ENCODE measurements at regions not wholly inside any gene's neighbourhood (a gene's known extent, or its start where the extent isn't known, plus 50 kb on each side); places are given as distances from the start of the nearest gene placed in this dataset.

GRCh38 chr14:101363880-101364391 is 197.4 kb upstream of the DIO3 start:
- no peak for DNase-seq

DNA sequence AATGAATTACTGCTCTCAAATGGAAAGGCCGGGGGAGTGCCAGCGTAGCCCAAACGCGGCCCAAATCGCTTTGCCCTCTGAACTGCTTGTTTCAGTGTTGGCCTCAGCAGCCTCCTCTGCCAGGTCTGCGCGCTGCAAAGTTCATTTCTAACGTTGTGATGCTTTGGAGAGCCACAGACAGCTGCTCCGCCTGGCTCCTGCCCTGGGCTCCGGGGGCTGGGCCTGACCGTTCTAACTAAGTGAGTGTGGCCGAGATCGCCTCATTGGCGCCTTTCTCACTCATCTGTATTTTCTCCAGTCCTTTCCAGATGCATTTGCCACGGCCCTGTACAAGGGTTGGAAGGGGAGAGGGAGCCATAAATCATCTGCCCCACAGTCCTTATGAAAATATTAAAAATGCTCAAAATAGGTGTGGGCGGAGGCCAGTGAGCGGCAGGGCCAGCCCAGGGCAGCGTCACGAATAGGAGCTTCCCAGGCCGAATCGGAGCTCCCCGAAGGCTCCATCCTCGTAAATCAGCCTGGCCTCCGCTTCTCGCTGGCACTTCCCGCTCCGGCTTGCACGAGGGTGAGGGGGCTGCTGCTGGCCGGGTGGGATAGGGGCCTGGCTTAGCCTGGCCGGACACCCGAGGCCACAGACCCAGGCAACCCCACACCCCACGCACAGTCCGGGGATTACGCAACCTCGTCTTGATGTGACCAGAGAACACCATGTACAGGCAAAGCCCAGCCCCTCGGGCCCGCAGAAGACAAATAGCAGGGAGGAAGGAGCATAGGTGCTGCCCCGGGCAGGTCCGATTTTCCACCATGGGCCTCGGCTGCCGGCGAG is 196.6 kb upstream of the DIO3 start:
- no peak for DNase-seq

GRCh38 chr14:101365329-101366158 is 195.8 kb upstream of the DIO3 start:
- DNase-seq, result no peak

- DNase-seq, result no peak
Observed at GRCh38 chr14:101367421-101368261, 193.7 kb upstream of the DIO3 start.

DNA sequence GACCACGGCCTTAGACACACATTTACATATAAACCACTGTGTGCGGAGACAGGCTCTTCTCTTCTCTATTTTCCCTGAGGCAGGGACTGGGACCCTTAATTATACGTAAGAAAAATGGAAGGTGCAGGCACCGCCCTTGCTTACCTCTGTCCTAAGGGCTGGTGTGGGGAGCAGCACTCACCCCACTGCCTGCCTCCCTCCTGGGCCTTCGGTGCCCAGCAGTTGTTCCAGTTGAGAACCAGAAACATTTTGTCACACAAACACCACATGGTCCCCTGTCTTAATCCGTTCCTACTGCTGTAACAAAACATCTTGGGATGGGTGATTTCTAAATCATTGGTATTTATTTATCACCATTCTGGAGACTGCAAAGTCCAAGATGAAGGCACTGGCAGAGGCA is 192.7 kb upstream of the DIO3 start:
- DNase-seq, result no peak

- DNase-seq, result no peak
Observed at GRCh38 chr14:101369194-101369915, 191.9 kb upstream of the DIO3 start.

DNA sequence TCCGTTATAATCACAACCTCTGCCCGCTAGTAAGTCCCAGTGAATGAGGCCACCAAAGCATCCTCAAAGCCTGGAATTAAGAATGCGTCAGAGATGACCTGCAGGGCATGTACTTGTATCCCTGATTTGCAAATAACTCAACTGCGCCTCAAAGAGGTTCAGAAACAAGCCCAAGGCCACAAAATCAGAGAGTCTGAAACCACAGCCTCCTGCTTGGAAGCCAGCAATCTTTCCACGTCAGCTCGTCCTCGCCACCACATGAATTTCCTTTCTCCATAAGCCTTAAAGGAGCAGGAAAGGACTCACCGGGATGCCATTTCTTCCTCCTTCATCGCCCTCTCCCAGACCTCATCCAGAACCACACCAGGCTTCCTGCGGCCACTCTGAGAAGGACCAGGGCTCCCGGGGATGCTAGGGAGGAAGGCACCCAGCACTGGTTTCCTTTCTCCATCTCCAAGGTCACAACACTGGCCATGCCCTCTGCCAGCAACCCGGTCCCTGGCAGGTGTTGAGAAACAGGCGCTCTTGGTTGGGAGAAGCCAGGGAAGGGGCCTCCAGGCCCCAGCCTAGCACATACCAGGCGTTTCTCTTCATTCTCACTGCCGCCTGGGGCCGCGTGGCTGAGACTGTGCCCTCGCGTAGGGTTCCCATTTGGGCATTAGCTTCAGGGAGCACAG is 191.2 kb upstream of the DIO3 start:
- no peak for DNase-seq

DNA sequence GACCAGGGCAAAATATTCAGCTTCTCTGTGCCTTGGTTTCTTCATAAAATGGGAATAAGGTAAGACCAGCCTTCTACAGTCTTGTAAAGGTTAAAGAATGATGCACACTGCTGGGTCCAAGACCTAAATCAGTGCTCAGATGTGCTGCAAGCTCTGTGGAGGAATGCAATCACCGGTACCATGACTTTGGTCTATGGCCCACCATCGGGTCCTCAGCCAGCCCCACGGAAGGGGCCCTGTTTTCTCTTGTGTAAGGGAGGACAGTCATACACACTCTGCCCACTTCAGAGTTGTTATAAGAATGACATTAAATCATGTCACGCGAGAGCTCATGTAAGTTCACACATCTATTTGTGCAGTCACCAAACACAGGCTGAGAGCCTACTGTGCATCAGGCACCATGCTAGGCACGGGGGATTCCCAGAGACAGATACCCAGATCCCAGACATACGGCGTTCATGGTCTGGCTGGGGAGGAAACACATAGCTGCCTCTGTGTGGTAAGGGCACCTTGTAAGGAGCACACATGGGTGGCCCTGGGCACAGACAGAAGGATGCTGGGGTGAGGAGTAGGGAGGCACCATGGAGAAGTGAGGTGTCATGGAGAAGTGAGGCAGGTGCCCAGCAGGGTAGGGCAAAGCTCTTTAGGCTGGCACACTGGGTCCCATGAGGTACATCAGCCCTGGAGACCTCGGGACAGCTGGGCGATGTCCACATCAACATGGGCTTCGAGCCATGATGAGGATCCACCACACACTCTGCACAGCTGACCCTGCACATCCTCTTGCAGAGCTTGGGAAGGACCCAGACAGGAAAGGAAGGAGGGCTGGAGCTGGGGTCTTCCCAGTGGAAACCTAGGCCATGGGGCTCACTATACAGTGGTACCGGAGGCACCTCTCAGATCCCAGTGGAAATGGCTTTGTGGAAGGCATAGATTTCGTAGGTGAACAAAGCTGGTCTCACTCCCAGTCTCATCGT is 190.4 kb upstream of the DIO3 start:
- DNase-seq, result no peak

- DNase-seq, result no peak
Observed at GRCh38 chr14:101371799-101372793, 189.2 kb upstream of the DIO3 start.

DNA sequence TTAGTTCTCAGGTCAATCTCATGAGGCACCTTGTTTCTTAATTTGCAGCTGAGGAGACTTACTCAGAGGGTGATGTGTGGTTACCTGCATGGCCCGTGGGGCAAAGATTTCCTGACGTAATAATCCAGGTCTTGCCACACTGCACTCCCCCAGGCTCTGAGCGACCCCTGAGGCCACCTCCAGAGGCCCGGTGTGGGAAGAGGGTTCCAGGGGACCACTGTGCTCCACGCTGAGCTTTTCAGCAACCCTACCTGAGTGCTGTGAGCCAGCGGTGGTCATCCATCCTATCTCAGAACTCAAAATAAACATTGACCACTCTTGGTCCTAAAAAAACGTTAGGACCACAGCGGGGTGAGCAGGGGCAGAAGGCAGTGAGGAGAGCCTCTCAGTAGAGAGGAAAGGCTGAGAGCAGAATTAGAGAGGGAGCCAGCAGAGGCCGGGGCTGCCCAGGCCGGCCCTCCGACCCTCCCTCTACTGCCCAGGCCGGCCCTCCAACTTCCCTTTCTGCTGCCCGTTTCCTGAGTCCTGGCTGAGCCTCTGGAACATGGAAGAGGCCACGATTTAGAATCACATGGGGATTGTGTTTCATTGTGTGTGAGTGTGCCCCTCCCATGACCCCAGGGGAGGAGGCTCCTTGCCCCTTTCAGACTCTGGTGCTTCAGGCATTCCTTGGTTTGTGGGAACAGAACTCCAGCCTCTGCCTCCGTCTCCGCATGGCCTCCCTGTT is 188.2 kb upstream of the DIO3 start:
- no peak for DNase-seq

GRCh38 chr14:101373690-101374295 is 187.5 kb upstream of the DIO3 start:
- DNase-seq, result no peak

- no peak for DNase-seq
Observed at GRCh38 chr14:101374373-101375338, 186.6 kb upstream of the DIO3 start.

DNA sequence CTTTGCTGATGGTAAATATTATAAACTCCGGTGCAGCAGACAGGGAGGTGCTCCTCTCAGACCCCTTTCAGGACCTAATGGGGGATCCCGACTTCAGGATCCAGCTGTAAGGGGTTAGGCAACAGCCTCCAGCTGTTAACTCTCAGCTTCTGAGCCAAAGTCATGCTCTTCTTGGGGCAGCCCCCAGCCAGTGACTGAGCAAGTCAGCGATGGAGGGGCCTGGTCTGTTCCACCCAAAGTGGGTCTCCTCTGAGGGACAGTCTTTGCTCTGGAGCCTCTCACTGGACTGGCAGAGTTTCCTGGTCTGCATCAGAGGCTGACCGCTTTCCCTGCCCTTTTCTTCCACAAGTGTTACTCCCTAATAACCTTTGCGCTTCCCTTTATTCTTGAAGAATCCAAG is 184.2 kb upstream of the DIO3 start:
- DNase-seq, result no peak

DNA sequence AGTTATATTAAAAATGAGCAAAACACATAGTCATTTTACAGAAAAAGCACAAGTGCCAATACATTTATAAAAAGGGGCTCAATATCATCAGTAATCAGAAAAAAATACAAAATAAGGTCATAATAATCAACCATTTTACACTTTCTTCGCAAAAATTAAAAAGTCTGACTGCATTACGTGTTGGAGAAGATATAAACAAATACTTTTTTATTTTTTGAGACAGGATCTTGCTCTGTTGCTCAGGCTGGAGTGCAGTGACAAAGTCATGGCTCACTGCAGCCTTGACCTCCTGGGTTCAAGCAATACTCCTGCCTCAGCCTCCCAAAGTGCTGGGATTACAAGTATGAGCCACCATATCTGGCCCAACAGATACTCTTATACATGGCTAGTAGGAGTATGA is 181.5 kb upstream of the DIO3 start:
- no peak for DNase-seq

GRCh38 chr14:101380512-101380911 is 180.8 kb upstream of the DIO3 start:
- DNase-seq, result no peak

DNA sequence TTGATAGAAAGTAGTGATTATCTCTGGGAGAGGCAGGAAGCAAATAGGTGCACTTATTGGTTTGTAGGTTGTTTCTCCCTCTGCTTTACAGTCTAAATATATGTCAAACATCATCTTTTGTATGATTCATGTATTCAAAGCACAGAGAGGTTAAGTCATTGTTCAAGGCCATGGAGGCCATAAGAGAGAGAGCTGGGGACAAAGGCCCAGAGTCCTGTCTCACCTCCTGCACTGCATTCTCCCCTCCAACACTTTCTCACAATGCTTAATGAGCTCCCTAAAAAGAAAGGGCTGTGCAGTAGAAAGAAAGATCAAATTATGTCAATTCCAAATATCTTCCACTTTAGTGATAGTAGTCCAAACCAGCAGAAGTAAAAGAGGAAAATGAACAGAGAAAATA is 180.4 kb upstream of the DIO3 start:
- DNase-seq, result no peak
